NCI-H2081 (cell line): ENCODE measurements at regions not wholly inside any gene's neighbourhood (a gene's known extent, or its start where the extent isn't known, plus 50 kb on each side); places are given as distances from the start of the nearest gene placed in this dataset.

Experiments used
- DNase-seq, 2 experiments: peaks; one replicate each; lab custom pipeline; 2025; lab: John Stamatoyannopoulos, UW

DNA sequence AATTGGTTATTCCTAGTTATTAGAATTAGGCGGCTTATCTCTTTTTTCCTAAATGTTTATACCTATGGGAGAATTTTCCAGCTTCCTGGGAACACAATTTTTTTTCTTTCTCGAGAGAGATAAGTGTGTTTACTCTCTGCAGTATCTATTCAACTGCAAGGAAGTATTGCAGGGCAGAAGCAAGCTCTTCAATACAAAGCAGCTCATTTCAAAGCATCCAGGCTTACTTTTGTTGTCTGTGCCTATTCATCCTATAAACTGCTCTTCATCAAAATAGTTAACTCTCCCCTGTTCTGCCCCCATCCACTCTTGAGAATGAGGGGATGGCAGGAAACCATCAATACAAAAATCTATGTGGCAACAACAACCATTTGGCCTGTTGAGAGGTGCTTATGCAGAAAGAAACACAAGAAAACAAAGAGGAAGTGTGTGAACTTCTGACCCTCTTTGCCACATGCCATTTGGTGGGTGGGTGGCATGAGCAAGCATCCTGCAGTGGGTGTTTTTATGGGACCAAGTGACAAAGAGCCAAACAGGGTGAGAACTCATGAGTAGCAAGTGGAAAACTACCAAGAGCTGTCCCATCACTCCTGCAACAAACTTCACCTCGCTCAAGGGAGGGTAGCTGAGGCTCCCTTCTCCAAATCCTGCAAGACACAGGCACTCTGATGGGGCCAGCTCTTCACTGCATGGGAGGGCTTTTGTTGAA lies 50.6 kb upstream of the MRPS6 start:
- DNase-seq = no peak

GRCh38 chr21:34021726-34022125 lies 51.7 kb upstream of the MRPS6 start:
- DNase-seq = no peak

- DNase-seq = no peak
Measured at GRCh38 chr21:34020983-34021553, 52.3 kb upstream of the MRPS6 start.

DNA sequence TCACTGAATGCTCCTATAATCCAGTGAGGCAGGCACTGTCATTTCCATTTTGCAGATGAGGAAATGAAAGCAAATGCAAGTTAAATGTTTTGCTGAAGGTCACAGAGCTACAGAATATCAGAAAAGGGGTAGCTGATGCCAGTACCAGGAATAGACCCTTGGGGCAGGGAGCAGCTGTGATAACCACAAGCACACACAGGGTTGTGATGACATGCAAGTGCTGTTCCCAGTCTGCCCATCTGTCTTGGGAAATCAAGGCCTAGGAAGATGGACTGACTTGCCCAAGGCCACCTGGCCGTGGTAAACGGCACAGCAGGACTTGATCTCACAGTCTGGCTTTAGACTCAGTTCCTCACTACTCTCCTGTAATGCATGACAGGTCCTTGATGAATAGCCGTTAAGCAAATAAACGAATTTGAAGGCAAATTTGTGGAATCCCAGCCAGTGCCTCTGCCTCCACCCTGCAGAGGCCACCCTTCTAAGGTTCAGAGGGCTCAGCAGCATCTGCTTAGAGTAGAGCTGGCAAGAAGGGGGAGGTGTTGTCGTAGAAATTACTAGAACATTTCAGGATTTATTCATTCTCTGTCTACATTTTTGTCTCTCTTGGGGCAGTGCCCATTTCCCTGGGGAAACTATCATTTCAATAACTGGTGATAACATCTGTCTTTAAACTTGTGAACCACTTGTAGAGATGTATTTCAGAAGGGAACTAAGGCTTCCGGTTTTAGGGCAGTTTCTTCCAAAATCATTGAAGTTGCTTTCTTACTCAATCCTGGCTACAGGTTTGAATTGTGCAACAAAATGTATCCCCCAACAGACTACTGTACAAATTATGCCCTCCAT lies 53.2 kb upstream of the MRPS6 start:
- no peak for DNase-seq

DNA sequence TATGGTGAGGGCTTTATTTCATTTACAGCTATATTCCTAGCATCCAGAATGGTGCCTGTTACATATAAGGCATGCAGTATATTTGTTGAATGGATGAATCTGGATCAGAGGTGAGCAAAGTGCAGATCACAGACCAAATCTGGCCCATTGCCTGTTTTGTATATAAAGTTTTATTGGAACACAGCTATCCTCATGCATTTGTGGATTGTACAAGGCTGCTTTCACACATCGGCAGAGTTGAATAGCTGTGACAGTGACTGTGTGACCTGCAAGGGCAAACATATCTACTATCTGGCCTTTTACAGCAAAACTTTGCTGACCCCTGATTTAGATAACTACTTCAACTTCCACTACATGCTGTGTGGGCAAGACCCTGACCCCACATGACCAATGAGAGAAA lies 54.0 kb upstream of the MRPS6 start:
- DNase-seq = no peak

DNA sequence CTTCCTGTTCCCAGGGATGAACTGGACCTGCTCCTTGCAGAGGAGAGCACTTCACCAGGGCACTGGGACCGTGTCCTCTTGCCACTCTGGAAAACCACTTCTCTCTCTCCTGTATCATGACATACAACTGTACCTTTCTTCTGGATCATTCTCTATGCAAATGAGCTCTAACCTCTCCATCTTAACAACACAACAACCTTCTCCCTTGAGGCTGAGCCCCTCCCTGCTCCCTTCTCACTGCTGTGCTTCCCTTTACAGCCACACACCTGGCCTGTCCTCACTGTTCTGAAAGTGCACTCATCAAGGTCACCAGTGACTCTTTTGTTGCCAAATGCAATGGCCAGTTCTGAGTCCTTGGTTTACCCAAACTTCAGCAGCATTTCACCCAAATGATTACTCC lies 54.5 kb upstream of the MRPS6 start:
- DNase-seq = no peak

GRCh38 chr21:34018185-34018584 lies 55.2 kb upstream of the MRPS6 start:
- no peak for DNase-seq

DNA sequence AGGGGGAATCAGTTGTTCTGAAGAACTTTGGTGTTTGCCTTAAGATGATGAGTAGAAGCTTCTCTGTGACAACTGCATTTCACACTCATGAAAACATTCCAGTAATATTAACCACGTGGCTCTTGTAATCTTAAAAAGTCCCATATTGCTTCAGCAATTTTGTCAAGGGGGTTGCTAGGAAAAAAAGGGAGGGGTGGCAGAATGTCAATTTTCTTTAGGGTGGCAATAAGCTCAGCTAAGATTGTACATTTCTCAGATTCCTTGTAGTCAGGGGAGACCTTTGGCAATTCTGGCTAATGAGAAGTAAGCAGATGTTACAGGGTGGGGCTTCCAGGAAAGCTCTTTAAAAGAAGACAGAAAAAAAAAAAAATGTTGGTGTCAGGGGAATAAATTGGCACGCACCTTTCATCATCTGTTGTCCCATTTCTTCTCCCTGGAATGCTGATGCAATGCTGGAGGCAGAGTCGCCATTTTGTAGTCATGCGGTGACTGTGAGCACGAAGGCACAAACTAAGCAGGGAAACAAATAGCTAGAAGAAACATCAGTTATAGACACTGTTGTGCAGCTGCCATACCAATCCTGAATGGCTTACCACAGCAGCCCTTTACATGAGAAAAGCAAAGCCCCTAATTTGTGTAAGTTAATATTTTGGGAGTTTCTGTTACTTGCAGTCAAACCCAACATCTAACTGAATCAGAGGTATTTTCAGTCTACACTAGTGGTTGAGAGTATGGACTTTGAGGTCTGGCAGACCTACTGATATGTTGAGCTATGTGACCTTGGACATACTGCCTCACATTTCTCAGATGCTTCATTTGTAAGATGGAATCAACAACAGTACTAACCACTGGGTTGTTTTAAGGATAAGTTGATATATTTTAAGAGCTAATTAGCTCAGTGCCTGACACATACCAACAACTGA lies 56.1 kb upstream of the MRPS6 start:
- DNase-seq = no peak

DNA sequence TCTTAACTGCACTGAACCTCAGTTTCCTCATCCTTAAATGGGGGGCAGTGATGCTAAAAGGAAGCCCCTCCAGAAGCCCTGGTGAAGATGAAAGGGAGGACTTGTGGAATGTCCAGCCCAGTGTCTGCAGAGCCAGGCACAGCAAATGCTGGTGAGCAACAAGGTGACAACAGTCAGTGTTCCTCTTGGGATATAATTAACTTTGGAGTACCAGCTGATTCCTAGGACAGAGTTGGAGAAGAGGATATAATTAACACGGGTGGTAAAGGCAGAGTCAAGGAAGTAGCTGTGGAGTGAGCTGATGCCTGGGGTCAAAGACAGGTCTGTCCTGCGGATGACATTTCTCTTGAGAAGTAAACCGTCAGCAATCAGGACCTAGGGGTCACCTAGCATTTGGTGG lies 60.7 kb upstream of the MRPS6 start:
- DNase-seq = no peak

DNA sequence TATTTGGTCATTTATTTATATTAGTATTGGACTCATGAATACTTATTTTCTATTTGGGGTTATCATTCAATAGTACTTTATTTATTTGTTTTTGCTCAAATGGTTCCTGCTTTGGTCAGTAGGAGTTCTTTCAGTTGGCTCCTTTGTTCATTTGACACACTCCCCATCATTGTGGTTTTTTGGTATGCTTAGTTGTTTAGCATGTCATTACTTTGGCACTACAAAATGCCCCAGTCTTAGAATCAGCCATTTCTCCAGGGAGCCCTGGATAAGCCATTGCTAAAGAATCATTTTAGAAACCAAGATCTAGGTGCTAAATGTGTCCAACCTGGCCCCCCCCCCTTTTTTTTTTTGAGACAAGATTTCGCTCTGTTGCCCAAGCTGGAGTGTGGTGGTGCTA lies 61.7 kb upstream of the MRPS6 start:
- DNase-seq = no peak

DNA sequence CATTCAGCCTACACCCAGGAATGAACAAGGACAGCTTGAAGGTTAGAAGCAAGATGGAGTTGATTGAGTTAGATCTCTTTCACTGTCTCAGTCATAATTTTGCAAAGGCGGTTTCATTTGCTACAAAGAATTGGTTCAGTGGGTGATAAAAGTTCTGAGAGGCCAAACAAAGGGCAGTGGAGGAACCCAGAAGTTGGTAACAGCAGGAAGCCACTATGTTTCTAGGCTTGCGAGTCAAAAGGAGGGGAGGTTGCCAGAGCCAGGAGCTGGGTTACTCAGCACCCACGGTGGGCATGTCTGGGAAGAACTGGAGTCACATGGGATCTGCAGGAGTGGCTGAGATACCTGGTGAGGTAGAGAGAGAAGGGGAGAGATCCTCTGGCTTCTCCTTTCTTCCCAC lies 64.2 kb upstream of the MRPS6 start:
- DNase-seq = no peak

GRCh38 chr21:34008618-34009017 lies 64.8 kb upstream of the MRPS6 start:
- DNase-seq = no peak

DNA sequence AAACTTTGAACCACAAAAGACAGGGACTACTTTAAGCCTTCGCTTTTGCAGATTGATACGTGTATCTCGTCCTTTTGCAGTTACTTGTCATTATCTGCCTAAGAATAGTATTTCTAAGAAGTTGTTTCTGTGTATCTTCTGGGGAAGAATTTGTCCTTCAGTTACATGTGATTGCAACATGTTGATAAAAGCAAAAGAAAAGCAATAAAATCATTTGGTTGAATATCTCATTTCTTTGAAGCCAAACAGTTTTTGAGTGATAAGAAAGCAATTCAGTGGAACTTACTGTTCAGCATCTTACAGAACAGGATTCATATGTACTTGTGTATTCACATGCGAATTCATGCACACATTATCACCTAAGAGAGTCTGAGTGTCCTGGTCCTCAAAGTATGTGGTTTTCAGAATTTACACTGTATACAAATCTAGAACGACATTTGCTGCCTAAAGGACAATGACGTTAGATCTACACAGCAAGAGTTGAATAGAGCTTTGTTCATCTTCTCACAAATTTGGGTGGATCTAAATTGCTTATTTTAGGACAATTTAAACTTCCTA lies 66.7 kb upstream of the MRPS6 start:
- DNase-seq = no peak

DNA sequence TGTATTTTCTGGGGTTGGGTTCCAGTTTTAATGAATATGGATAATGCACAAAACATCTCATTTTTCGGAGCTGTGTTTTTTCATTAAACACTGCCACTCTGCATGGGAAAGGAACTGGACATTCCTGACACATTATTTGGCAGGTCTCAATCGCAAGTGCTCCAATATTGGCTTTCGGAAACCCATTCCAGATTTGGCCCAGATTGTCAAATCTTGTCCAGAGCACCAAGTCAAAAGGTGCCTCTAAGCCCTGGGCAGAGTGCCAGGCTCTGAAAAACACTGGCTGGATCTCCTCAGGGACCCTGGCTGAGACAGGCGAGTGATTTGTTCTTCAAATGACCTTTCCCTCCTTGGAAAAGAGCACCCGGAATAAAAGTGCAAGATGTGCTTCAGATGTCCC lies 68.4 kb upstream of the MRPS6 start:
- DNase-seq = no peak

DNA sequence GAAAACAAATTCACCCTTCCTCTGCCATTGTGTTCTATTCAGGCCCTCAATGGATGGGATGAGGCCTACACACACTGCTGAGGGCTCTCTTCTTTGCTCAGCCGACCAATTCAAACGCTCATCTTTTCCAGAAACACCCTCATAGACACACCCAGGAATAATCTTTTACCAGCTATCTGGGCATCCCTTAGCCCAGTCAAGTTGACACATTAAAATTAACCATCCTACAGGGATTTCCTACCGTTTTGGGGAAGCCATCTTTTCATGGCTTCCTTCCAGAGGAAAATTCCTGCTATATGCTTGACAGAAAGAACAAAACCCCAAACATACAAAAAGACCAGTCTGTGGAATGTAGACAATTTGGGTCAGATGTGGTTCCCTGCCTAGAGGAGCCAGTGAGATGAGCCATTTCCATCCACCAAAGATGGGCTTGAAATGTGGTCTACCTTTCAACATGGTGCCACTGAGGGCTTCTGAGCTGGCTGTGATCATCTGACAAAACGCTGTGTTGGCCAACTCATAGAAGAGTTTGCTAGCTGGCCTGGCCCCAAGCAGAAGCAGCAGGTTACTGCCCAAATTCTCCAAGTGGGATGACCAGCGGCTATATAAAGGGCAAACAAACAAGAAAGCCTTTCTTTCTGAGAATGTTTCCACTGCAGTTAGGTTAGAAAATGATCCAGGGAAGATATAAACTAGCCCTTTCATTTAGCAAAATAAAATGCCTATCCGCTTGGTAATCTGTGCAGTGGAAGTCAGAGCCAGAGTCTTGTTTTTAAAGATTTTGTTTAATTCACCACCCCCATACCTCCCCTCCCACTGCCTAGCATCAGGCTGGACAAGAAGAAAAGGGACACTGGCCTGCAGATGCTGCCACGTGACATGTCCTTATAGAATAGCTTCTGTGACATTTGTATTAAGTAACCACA lies 69.1 kb upstream of the MRPS6 start:
- no peak for DNase-seq

DNA sequence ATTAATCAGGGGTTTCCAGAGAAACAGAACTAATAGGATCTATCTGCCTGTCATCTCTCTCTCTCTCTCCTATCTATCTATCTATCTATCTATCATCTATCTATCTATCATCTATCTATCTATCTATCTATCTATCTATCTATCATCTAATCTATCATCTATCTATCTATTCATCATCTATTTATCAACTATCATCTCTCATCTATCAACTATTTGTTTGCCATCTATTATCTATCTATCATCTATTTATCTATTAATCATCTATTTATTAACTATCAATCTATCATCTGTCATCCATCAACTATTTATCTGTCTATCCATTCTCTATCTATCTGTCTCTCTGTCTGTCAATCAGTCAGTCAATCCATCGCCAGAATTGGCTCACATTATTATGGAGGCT lies 70.0 kb upstream of the MRPS6 start:
- DNase-seq = no peak

GRCh38 chr21:34000375-34000774 lies 73.0 kb upstream of the MRPS6 start:
- DNase-seq = no peak

- DNase-seq = no peak
Measured at GRCh38 chr21:33998809-33999208, 74.6 kb upstream of the MRPS6 start.

DNA sequence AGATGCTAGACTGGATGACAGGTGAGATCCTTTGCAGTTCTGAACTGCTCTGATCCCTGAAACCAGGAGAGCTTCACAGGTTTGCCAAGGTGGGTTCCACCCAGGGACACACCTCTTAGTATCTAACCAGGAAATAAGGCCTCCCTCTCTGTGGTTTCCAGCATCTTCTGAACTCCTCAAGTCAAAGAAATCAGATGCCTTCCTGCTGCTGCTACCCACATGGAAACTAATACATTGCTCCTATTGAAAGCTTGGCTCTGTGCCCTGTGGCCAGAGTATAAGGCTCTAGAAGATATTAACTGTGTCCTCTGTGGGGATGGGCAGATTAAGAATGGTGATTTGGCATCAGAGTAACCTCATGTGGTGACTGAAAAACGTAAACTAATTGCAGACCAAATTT lies 75.0 kb upstream of the MRPS6 start:
- DNase-seq = no peak

- no peak for DNase-seq
Measured at GRCh38 chr21:33997436-33997835, 75.9 kb upstream of the MRPS6 start.

GRCh38 chr21:33994373-33994772 lies 78.8 kb upstream of the ATP5PO start:
- DNase-seq = no peak
